Left renal cortex interstitium (tissue), 4 donors: ENCODE measurements at regions not wholly inside any gene's neighbourhood (a gene's known extent, or its start where the extent isn't known, plus 50 kb on each side); places are given as distances from the start of the nearest gene placed in this dataset.
"Not testable (repeated sequence)": the region's sequence is repeated elsewhere in the genome, so short reads cannot be mapped to it uniquely, and the experiment has no call there.

Experiments used
- DNase-seq, 4 donors: peaks; one replicate each; pipeline ENCODE4 v3.0.0-alpha.2; 2013; ENCODE audit warnings: low read depth in 4 of 4, low spot score in 2 of 4, missing footprints in 1 of 4

DNA sequence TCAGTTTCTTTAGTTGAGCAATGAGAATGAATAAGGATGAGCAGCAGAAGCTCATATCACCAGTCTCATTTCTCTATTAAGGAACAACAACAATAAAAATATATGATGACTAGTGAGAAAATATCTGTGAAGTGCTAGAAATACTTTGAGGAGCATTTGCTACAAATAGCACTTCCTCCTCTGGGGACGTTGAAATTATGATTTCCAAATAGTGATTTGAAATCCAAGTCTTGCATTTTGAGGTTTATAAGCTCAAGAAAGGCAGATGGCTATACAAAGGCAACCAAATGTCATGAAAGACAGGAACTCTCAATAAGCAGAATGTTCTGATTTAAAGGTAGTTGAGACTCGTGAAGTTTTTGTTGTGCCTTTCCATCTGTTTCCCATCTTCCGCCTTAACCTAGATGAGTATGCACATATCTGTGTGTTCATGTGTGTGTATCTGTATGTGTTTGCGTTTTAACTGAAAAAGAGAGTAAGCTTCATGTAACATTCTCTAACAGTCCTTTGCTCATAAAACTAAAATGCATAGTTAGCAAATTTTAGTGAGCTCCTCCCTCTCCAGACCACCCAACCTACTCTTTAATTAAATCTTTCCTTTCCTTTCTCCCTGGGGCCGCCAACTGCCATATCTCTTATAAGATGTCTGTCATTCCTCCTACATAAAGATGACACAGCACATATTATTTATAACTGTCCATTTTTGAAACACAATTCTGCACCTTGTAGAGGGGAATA is 222.6 kb upstream of the RASGEF1B start:
- DNase-seq, result no peak

GRCh38 chr4:81690871-81691270 is 219.2 kb upstream of the RASGEF1B start:
- DNase-seq, result no peak

DNA sequence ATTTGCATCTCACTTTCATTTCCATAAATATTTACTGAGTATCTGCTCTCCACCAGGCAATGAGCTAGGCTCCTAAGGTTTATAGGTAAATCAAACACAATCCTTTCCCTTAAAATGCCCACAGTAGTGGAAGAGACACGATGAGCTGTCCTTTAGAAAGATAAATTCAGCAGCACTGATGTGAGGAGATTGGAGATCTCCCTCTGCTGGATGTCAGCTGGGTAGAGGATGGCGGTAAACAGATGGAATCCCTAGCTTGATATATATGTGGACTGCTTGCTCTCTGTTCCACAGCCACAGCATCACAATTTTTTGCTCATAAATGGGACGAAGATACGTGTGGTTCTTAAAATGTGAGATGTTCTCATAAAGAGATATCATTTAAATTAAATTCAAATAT is 216.4 kb upstream of the RASGEF1B start:
- DNase-seq, result no peak

- no peak for DNase-seq
Observed at GRCh38 chr4:81687471-81687870, 215.8 kb upstream of the RASGEF1B start.

- DNase-seq, result no peak
Observed at GRCh38 chr4:81685104-81685503, 213.4 kb upstream of the RASGEF1B start.

DNA sequence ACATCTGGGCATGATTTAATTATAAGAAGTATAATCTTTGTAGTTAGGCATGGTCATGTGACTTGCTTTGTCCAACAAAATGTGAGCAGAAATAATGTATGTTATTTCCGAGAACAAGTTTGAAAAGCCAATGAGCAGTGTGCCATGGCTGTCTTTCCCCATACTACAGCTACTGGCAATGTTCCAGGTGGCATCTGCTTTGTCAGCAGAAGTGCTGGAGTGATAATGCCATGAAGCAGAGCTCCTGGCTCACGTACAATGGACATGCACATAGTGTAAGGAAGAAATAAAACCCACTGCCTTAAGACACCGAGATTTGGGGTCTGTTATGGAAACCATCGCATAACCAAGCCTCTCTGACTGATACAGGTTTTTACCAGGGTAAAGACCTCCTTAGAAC is 212.6 kb upstream of the RASGEF1B start:
- no peak for DNase-seq

GRCh38 chr4:81682492-81682891 is 210.8 kb upstream of the RASGEF1B start:
- DNase-seq, result no peak

- DNase-seq, result no peak
Observed at GRCh38 chr4:81679315-81679714, 207.6 kb upstream of the RASGEF1B start.

DNA sequence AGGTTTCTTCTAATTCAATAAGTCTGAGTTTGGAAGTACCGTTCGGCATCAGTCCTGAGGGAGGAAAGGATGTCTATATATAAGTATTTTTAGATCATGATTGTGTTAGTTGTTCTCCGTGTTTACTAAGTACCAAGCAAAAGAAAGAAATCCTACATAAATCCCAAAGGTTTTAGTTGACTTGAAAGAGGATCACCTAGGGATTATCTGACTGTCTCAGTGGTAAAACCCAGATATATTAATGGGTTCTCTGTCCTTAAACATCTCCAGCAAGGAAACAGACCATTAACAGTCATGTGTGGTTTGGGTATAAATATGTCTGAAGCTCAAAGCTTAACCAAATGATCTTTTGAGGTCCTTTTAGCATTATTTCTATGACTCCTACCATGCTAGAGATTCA is 207.1 kb upstream of the RASGEF1B start:
- DNase-seq, result no peak

- DNase-seq, result no peak
Observed at GRCh38 chr4:81676537-81676936, 204.8 kb upstream of the RASGEF1B start.

- no peak for DNase-seq
Observed at GRCh38 chr4:81675791-81676393, 204.2 kb upstream of the RASGEF1B start.

GRCh38 chr4:81673961-81674360 is 202.3 kb upstream of the RASGEF1B start:
- no peak for DNase-seq

- not testable (repeated sequence) for DNase-seq
Observed at GRCh38 chr4:81668328-81668727, 196.6 kb upstream of the RASGEF1B start.

DNA sequence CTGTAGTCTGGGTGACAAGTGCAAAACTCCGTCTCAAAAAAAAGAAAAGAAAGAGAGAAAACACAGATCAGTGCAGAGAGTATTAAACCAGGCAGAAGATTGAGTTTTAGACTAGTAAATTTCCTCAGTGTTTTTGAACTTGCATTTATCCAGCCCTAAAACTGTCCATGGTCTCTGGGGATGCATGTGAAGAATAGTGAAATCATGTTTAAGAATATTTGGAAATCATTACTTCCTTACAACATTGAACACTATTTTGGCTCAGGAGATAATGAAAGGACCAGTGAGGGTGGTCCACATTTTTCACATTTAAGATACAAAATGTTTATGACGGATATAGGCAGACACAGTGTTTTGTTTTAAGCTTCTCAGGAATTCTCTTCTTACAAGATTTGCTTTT is 195.8 kb upstream of the RASGEF1B start:
- no peak for DNase-seq

DNA sequence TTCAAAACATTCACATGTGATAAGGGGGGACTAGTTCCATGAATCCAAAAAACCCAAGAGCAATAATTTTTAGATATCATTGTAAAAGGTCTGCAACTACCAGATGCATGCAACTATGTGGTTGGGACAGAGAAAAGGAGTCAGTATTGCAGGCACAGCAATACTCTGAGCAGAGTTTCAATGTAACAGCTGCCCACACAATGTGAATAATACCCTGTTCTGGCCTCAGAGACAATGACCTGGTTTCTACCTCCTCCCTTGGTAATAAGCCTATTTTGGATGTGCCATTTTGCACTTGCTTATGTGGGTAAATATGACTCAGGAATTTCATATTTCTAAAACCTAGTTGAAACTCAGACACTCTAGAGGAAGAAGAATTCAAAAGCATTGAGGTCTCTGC is 194.8 kb upstream of the RASGEF1B start:
- DNase-seq, result no peak

DNA sequence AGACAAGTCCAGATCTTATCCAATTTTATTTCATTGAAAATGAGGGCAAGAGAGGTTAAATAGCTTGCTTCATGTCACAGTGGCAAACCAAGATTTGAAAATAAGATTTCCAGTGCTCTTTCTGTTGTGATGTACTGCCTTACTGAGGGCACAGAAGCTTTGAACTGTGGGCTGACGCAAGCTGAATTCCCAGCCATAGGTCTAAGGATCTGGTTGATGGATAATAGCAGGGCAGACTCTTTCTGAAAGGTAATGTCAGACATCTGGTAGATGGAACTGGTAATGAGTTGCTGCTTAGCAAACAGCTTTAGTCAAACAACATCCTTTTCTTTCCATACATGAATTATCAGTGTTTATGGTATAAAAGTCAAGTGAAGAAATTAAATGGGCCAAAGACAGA is 193.9 kb upstream of the RASGEF1B start:
- no peak for DNase-seq

DNA sequence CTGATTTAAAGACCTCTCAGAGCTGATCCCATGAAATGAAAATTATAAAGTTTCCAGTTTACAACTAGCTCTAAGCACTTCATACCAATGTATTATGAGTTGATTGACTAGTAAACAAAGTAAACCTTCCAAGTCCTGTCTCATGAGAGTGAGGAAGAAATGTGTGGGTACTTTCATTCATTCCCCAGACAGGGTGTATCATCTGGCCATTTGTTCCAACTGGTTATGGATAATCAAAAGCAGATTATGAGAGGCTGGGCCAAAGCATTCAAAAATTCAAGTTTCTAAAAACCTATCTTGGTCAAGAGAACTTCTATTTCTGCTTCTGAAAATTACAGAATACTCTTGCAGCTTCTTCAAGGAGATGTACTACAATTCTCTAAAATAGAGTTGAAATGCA is 193.3 kb upstream of the RASGEF1B start:
- no peak for DNase-seq

DNA sequence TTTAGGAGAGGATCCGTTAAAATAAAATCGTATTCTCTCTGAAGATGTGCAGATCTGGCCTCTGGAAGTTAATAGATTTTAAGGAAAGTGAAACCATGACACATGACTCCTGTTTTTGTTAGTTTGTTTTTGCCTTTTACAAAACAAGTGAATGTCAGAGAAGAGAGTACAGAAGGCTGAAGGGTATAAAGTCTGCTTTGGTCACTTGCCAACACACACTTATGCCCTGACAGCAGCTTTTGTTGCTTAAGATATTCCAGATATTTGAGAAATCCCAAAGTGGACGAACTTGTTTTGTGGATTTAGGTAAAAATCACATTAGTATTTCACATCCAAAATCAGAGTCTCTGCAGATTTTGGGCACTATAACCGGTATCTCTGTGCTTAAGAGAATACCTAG is 192.4 kb upstream of the RASGEF1B start:
- DNase-seq, result no peak

DNA sequence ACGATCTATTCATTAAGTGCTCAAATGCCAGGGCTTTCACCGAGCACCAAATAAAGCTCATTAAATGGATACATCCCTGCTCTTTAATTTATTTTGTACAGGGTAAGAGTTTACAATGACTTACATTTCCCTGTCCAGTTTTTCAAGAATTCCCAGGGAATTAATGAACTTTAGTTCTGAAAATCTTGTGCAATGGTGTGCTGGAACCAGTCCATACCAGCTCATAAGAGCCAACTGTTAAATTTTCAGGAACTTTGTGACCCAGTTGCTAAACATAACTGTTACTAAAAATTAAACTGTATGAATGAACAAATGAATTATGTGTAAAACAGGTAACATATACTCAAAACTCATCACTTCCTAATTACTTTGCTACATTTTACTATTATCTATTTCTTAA is 191.7 kb upstream of the RASGEF1B start:
- no peak for DNase-seq

- no peak for DNase-seq
Observed at GRCh38 chr4:81659051-81659450, 187.3 kb upstream of the RASGEF1B start.

GRCh38 chr4:81652069-81652478 is 180.4 kb upstream of the RASGEF1B start:
- no peak for DNase-seq

DNA sequence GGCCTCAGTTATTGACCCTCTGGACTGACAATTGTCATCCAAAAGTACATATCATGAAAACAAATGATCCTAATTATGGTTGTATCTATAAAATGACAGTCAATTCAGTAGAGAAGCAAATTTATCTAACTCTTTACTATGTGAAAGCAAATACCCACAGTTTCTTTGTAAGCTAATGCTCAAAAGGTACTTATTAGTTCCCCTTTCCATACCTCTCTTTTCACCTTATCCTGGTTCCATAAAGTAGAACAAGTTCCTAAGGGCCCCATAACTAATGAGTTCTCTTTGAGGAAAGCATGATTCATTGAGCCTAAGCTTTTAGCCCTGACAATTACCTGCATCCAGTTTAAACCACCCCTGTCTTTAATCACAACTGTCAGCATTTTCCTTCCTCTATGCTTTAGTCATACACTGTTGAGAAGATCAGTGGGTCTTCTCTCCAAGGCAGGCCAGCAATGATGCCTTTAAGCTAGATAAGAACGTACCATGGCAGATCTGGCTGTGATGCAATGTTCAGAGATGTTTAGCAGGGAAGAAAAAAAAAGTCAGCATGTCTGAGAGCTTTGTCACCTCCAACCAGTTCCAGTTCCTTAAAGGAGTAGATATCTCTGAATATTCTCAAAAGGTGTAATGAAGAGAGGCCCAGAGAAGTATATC is 179.7 kb upstream of the RASGEF1B start:
- no peak for DNase-seq
